Kidney glomerular epithelial cell (primary cell): ENCODE measurements at regions not wholly inside any gene's neighbourhood (a gene's known extent, or its start where the extent isn't known, plus 50 kb on each side); places are given as distances from the start of the nearest gene placed in this dataset.
A peak's percentile ranks its signal among the peaks of the same experiment; 100 is the strongest.

Experiments
- DNase-seq: peaks from one replicate; lab custom pipeline; 2025; lab: John Stamatoyannopoulos, UW

- no peak for DNase-seq
Observed at GRCh38 chr12:76706761-76707160, 57.2 kb upstream of the ZDHHC17 start.

- DNase-seq: peak; percentile 39
Observed at GRCh38 chr12:76707772-76708171, 56.1 kb upstream of the ZDHHC17 start.

- DNase-seq: no peak
Observed at GRCh38 chr12:76708296-76708695, 55.6 kb upstream of the ZDHHC17 start.

- peak; percentile 39 for DNase-seq
Observed at GRCh38 chr12:76711241-76711640, 52.7 kb upstream of the ZDHHC17 start.

GRCh38 chr12:76713130-76713529 is 50.8 kb upstream of the ZDHHC17 start:
- peak; percentile 27 for DNase-seq

- DNase-seq: no peak
Observed at GRCh38 chr12:76713986-76714385, 49.9 kb upstream of the ZDHHC17 start.
